ENCODE measurements at regions not wholly inside any gene's neighbourhood (a gene's known extent, or its start where the extent isn't known, plus 50 kb on each side); places are given as distances from the start of the nearest gene placed in this dataset.

- Histone ChIP-seq H3K36me3 (no peaks in the 10 kb centered on the region), H3K27me3 (replicated peaks in 1 of 7) (peaks cover 0 to 27% (median 0%) of the 10 kb centered on the region in 7 donors), H3K9me3 (no peaks in the 10 kb centered on the region), H3K27ac (no peak overlapping the region), H3K4me3 (no peak overlapping the region), H3K4me1 (no peaks in the 10 kb centered on the region)
- DNase-seq: no peak
- TF ChIP-seq POLR2AphosphoS5 (IDR thresholded peaks at IDR 0.05) (no peak), POLR2A (IDR thresholded peaks at IDR 0.05) (no peak), CTCF (IDR thresholded peaks at IDR 0.05 in 8 of 11, conservative IDR thresholded peaks at IDR 0.05 in 3 of 11) (no peak)
- intact Hi-C loops (cut with DNase I; ENCODE audit: low total_unique reads): no loop called here
- WGBS, 5 donors: 81 to 93% (median 93%) methylated on average over 4 of the region's 4 CpGs
Observed at GRCh38 chr6:134689641-134690040, 260.3 kb downstream of the ALDH8A1 start.

- WGBS, 5 donors: 79 to 87% (median 85%) methylated on average over 4 of the region's 4 CpGs
Observed at GRCh38 chr6:134689177-134689576, 260.7 kb downstream of the ALDH8A1 start.

GRCh38 chr6:134686071-134686470 lies 263.8 kb downstream of the ALDH8A1 start:
- TF ChIP-seq POLR2AphosphoS5 (IDR thresholded peaks at IDR 0.05): no peak
- no peak for TF ChIP-seq CTCF (IDR thresholded peaks at IDR 0.05 in 8 of 11, conservative IDR thresholded peaks at IDR 0.05 in 3 of 11)
- no peak for TF ChIP-seq POLR2A (IDR thresholded peaks at IDR 0.05)
- intact Hi-C loops (cut with DNase I; ENCODE audit: low total_unique reads): no loop called here
- Histone ChIP-seq H3K4me1 (no peaks in the 10 kb centered on the region), H3K9me3 (no peaks in the 10 kb centered on the region), H3K27ac (no peak overlapping the region), H3K27me3 (replicated peaks in 1 of 7) (peaks cover 0 to 23% (median 0%) of the 10 kb centered on the region in 7 donors), H3K4me3 (no peak overlapping the region), H3K36me3 (no peaks in the 10 kb centered on the region)
- no peak for DNase-seq
- 66 to 75% (median 73%) methylated on average over 6 of the region's 6 CpGs for WGBS, 5 donors

More at GRCh38 chr6:134689177-134689576, 260.7 kb downstream of the ALDH8A1 start:
- H3K27me3 ChIP-seq (replicated peaks in 1 of 7): peaks cover 0 to 27% (median 0%) of the 10 kb centered on the region in 7 donors
- no peaks in the 10 kb centered on the region for H3K4me1 ChIP-seq
- intact Hi-C loops (cut with DNase I; ENCODE audit: low total_unique reads): no loop called here
- no peaks in the 10 kb centered on the region for H3K36me3 ChIP-seq
- DNase-seq: no peak
- no peak overlapping the region for H3K4me3 ChIP-seq
- TF ChIP-seq POLR2A (IDR thresholded peaks at IDR 0.05) (no peak), CTCF (IDR thresholded peaks at IDR 0.05 in 8 of 11, conservative IDR thresholded peaks at IDR 0.05 in 3 of 11) (no peak), POLR2AphosphoS5 (IDR thresholded peaks at IDR 0.05) (no peak)
- H3K27ac ChIP-seq: no peak overlapping the region
- no peaks in the 10 kb centered on the region for H3K9me3 ChIP-seq

GRCh38 chr6:134684423-134684795 lies 265.5 kb downstream of the ALDH8A1 start:
- H3K4me1 ChIP-seq: no peaks in the 10 kb centered on the region
- H3K36me3 ChIP-seq: no peaks in the 10 kb centered on the region
- intact Hi-C loops (cut with DNase I; ENCODE audit: low total_unique reads): no loop called here
- 59 to 83% (median 77%) methylated on average over 2 of the region's 2 CpGs for WGBS, 5 donors
- DNase-seq: no peak
- no peak overlapping the region for H3K27ac ChIP-seq
- peaks cover 0 to 8% (median 0%) of the 10 kb centered on the region in 7 donors for H3K27me3 ChIP-seq (replicated peaks in 1 of 7)
- no peak for TF ChIP-seq CTCF (IDR thresholded peaks at IDR 0.05 in 8 of 11, conservative IDR thresholded peaks at IDR 0.05 in 3 of 11)
- TF ChIP-seq POLR2AphosphoS5 (IDR thresholded peaks at IDR 0.05): no peak
- TF ChIP-seq POLR2A (IDR thresholded peaks at IDR 0.05): no peak
- H3K9me3 ChIP-seq: no peaks in the 10 kb centered on the region
- H3K4me3 ChIP-seq: no peak overlapping the region

Data from spleen (tissue), 11 donors.